Body of pancreas (tissue), 4 donors: ENCODE measurements at regions not wholly inside any gene's neighbourhood (a gene's known extent, or its start where the extent isn't known, plus 50 kb on each side); places are given as distances from the start of the nearest gene placed in this dataset.

Source experiments
- ATAC-seq: fragments of 150-250 bp; one replicate; pipeline ENCODE4 v1.9.1; 2016
- DNase-seq, 4 donors: peaks; one replicate each; pipeline ENCODE4 v3.0.0-alpha.2; 2019
- H3K27ac ChIP-seq, 4 donors: fragments of 200-600 bp; sonication (generic); 1 replicate in 3 of 4; 2 replicates in 1 of 4; pipeline versions ENCODE4 v1.5.1 to v1.6.1; 2016 to 2019; ENCODE audit warnings: mild to moderate bottlenecking in 1 of 4, mixed read lengths in 1 of 4, moderate library complexity in 1 of 4
- H3K27me3 ChIP-seq, 2 donors: fragments of 200-600 bp; sonication (generic); one replicate each; pipeline ENCODE4 v1.6.0; 2016; ENCODE audit warnings: mild to moderate bottlenecking in 1 of 2
- H3K36me3 ChIP-seq, 2 donors: fragments of 200-600 bp; sonication (generic); replicated peaks in 1 of 2; 2 replicates each; pipeline ENCODE4 v1.5.1; 2016; ENCODE audit warnings: low read depth in 2 of 2; ENCODE audit not compliant: insufficient read depth in 1 of 2
- H3K4me1 ChIP-seq: fragments of 200-600 bp; sonication (generic); one replicate; pipeline ENCODE4 v1.6.0; 2016
- H3K4me3 ChIP-seq, 2 donors: fragments of 200-600 bp; sonication (generic); 1 replicate in 1 of 2; 2 replicates in 1 of 2; pipeline ENCODE4 v1.5.1; 2016 to 2019
- H3K9me3 ChIP-seq, 3 donors: fragments of 200-600 bp; sonication (generic); 1 replicate in 2 of 3; 2 replicates in 1 of 3; pipeline ENCODE4 v1.5.1; 2016
- CTCF ChIP-seq, 7 experiments: fragments of 450-650 bp in 4 of 7; fragments of 200-600 bp in 3 of 7; sonication (generic) in 3 of 7; IDR thresholded peaks; one replicate each; pipeline ENCODE4 v1.5.1; 2016 to 2019; ENCODE audit warnings: antibody characterized with exemption in 7 of 7
- POLR2A ChIP-seq, 3 donors: fragments of 450-650 bp; IDR thresholded peaks; one replicate each; pipeline ENCODE4 v1.6.1; 2016; ENCODE audit warnings: antibody characterized with exemption in 3 of 3, mild to moderate bottlenecking in 2 of 3
- WGBS, 2 donors: methylation state at CpG; one replicate each; pipeline ENCODE4 v1.1.5; 2017; 5-methylcytosine and 5-hydroxymethylcytosine counted together
- intact Hi-C: fragments of 100-400 bp; cut with DNase I; formaldehyde crosslinking; loops from one replicate; pipeline ENCODE4 v1.15.1; 2023

- intact Hi-C loops, result no loop called here
- 57 to 66% methylated on average over 2 of the region's 2 CpGs for WGBS, 2 donors
- TF ChIP-seq CTCF (IDR thresholded peaks at IDR 0.05) (no peak), POLR2A (IDR thresholded peaks at IDR 0.05) (no peak)
These were observed 393.3 kb downstream of the EDEM1 start for GRCh38 chr3:5580826-5581225.

GRCh38 chr3:5581743-5582142, 394.2 kb downstream of the EDEM1 start:
- DNase-seq, result no peak
- TF ChIP-seq POLR2A (IDR thresholded peaks at IDR 0.05) (no peak), CTCF (IDR thresholded peaks at IDR 0.05) (no peak)

More at GRCh38 chr3:5580826-5581225, 393.3 kb downstream of the EDEM1 start:
- Histone ChIP-seq H3K27me3 (no peaks in the 10 kb centered on the region), H3K4me3 (no peak overlapping the region), H3K36me3 (no peaks in the 10 kb centered on the region), H3K9me3 (no peaks in the 10 kb centered on the region), H3K4me1 (no peaks in the 10 kb centered on the region), H3K27ac (no peak overlapping the region)
- no peak for DNase-seq
- ATAC-seq, result no peak

GRCh38 chr3:5583920-5584319, 396.4 kb downstream of the EDEM1 start:
- H3K36me3 ChIP-seq, result no peaks in the 10 kb centered on the region
- no peak overlapping the region for H3K27ac ChIP-seq
- H3K27me3 ChIP-seq, result no peaks in the 10 kb centered on the region
- TF ChIP-seq POLR2A (IDR thresholded peaks at IDR 0.05) (no peak), CTCF (IDR thresholded peaks at IDR 0.05) (no peak)
- ATAC-seq (no peak), DNase-seq (no peak)
- H3K9me3 ChIP-seq, result no peaks in the 10 kb centered on the region
- intact Hi-C loops, result no loop called here
- 26 to 35% methylated on average over 4 of the region's 4 CpGs for WGBS, 2 donors
- H3K4me3 ChIP-seq, result no peak overlapping the region
- H3K4me1 ChIP-seq, result no peaks in the 10 kb centered on the region

More at GRCh38 chr3:5581743-5582142, 394.2 kb downstream of the EDEM1 start:
- H3K27ac ChIP-seq, result no peak overlapping the region
- no peaks in the 10 kb centered on the region for H3K36me3 ChIP-seq
- intact Hi-C loops, result no loop called here
- WGBS, 2 donors, result 51 to 61% methylated on average over 2 of the region's 2 CpGs
- no peak overlapping the region for H3K4me3 ChIP-seq
- no peaks in the 10 kb centered on the region for H3K4me1 ChIP-seq
- H3K9me3 ChIP-seq, result no peaks in the 10 kb centered on the region
- no peak for ATAC-seq
- no peaks in the 10 kb centered on the region for H3K27me3 ChIP-seq

- H3K36me3 ChIP-seq, result no peaks in the 10 kb centered on the region
- H3K4me1 ChIP-seq, result no peaks in the 10 kb centered on the region
- 60 to 65% methylated on average over 2 of the region's 2 CpGs for WGBS, 2 donors
- H3K9me3 ChIP-seq, result no peaks in the 10 kb centered on the region
- no peak overlapping the region for H3K27ac ChIP-seq
- intact Hi-C loops, result no loop called here
- no peak for DNase-seq
- no peak for ATAC-seq
- H3K27me3 ChIP-seq, result no peaks in the 10 kb centered on the region
- no peak overlapping the region for H3K4me3 ChIP-seq
- TF ChIP-seq CTCF (IDR thresholded peaks at IDR 0.05) (no peak), POLR2A (IDR thresholded peaks at IDR 0.05) (no peak)
These were observed 397.6 kb downstream of the EDEM1 start for GRCh38 chr3:5585085-5585484.

- intact Hi-C loops, result no loop called here
- DNase-seq (no peak), ATAC-seq (no peak)
- WGBS, 2 donors, result 69 to 72% methylated on average over 1 of the region's 1 CpG
- Histone ChIP-seq H3K27ac (no peak overlapping the region), H3K9me3 (no peaks in the 10 kb centered on the region), H3K4me1 (no peaks in the 10 kb centered on the region), H3K36me3 (no peaks in the 10 kb centered on the region), H3K27me3 (no peaks in the 10 kb centered on the region), H3K4me3 (no peak overlapping the region)
- TF ChIP-seq POLR2A (IDR thresholded peaks at IDR 0.05) (no peak), CTCF (IDR thresholded peaks at IDR 0.05) (no peak)
These were observed 419.5 kb downstream of the EDEM1 start for GRCh38 chr3:5606884-5607472.
